Endothelial cell of umbilical vein (primary cell): ENCODE measurements at regions not wholly inside any gene's neighbourhood (a gene's known extent, or its start where the extent isn't known, plus 50 kb on each side); places are given as distances from the start of the nearest gene placed in this dataset.

Experiments
- CTCF ChIP-seq, 2 donors: IDR thresholded peaks; 1 replicate in 1 of 2; 2 replicates in 1 of 2; pipeline ENCODE4 v1.5.1; 2011; ENCODE audit warnings: low read length in 2 of 2, mild to moderate bottlenecking in 2 of 2, moderate library complexity in 2 of 2, control low read depth in 1 of 2, inconsistent platforms in 1 of 2, low read depth in 1 of 2; ENCODE audit not compliant: insufficient read depth in 1 of 2; ENCODE audit errors: extremely low read depth in 1 of 2
- EZH2 ChIP-seq: IDR thresholded peaks from 2 replicates; pipeline ENCODE4 v1.6.1; 2012; ENCODE audit warnings: borderline replicate concordance, low read depth, mild to moderate bottlenecking, moderate library complexity, low read length, inconsistent platforms; ENCODE audit not compliant: severe bottlenecking
- FOS ChIP-seq: IDR thresholded peaks from 2 replicates; pipeline ENCODE4 v1.6.1; 2011; ENCODE audit warnings: mild to moderate bottlenecking, low read length, moderate library complexity, borderline replicate concordance; ENCODE audit not compliant: insufficient read depth
- MAX ChIP-seq: IDR thresholded peaks from 2 replicates; pipeline ENCODE4 v1.6.1; 2011; ENCODE audit not compliant: insufficient read depth, insufficient read length
- POLR2A ChIP-seq: IDR thresholded peaks from 2 replicates; pipeline ENCODE4 v1.6.1; 2012; ENCODE audit warnings: low read depth, mild to moderate bottlenecking, control low read depth, low read length
- POLR2AphosphoS5 ChIP-seq: IDR thresholded peaks from 2 replicates; pipeline ENCODE4 v1.6.1; 2012; ENCODE audit warnings: low read depth, mild to moderate bottlenecking, control low read depth, low read length, moderate library complexity; ENCODE audit not compliant: insufficient read depth

DNA sequence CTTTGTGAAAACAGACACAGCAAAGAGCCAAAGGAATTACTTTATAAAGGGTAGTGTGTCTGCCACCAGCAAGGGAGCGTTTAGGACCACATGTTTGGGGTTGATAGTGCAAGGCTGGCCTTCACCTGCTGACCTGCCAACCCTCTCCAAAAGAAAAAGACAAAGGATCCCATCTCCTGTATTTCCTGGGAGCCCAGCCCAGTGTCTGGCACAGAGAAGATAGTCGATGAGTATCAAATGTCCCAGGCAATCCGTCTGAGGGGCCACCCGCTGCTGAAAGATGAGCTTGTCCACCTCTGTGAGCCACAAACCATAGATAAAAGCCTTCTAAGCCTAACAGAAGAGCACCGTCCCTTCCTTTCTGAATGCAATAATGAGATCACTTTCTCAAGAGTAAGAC, 154.8 kb upstream of the CTNNB1 start:
- TF ChIP-seq POLR2A (no peak), POLR2AphosphoS5 (no peak), CTCF (IDR thresholded peaks at IDR 0.05; ENCODE audit: extremely low read depth in 1 of 2, insufficient read depth in 1 of 2, low read depth in 1 of 2, low read length in 2 of 2) (no peak), FOS (no peak), EZH2 (no peak), MAX (no peak)
